Activated B cell treated with CpG ODN at 0.5 μM for 24 hours (primary cell): ENCODE measurements at regions not wholly inside any gene's neighbourhood (a gene's known extent, or its start where the extent isn't known, plus 50 kb on each side); places are given as distances from the start of the nearest gene placed in this dataset.

Experiments
- ATAC-seq: fragments of 200-7000 bp; cut with Tn5 transposase; one replicate; pipeline ENCODE4 v1.10.0; 2021; ENCODE audit warnings: low read depth, mild to moderate bottlenecking, moderate library complexity
- CTCF ChIA-PET: fragments of 350-600 bp; sonication (Branson Sonifier 250); formaldehyde crosslinking; loops from one replicate; lab custom pipeline; 2021; ENCODE audit warnings: antibody characterized with exemption; lab: Charles Lee
- POLR2A ChIA-PET: fragments of 350-600 bp; sonication (Branson Sonifier 250); formaldehyde crosslinking; loops from one replicate; lab custom pipeline; 2021; ENCODE audit warnings: antibody characterized with exemption; lab: Charles Lee
- DNase-seq: peaks from one replicate; pipeline ENCODE4 v3.0.0; 2022
- H3K27ac Mint-ChIP-seq: one replicate; pipeline ENCODE4 v1.8.0; 2020; ENCODE audit warnings: mixed read lengths
- H3K27me3 Mint-ChIP-seq: one replicate; pipeline ENCODE4 v1.8.0; 2021; ENCODE audit warnings: mixed read lengths
- H3K36me3 Mint-ChIP-seq: one replicate; pipeline ENCODE4 v1.8.0; 2021; ENCODE audit warnings: low read depth, mixed read lengths
- H3K4me1 Mint-ChIP-seq: one replicate; pipeline ENCODE4 v1.8.0; 2021; ENCODE audit warnings: mixed read lengths
- H3K4me3 Mint-ChIP-seq: one replicate; pipeline ENCODE4 v1.8.0; 2020; ENCODE audit warnings: mild to moderate bottlenecking, mixed read lengths
- H3K9me3 Mint-ChIP-seq: one replicate; pipeline ENCODE4 v1.8.0; 2020; ENCODE audit warnings: mixed read lengths
- intact Hi-C: fragments of 100-400 bp; cut with micrococcal nuclease; formaldehyde crosslinking; loops from one replicate; pipeline ENCODE4 v1.15.1; 2024
- TF ChIP-seq, protein P1 (sequence below): fragments of 200-600 bp; IDR thresholded peaks from one replicate; pipeline ENCODE4 v1.8.0; 2022; ENCODE audit warnings: antibody characterized with exemption, mild to moderate bottlenecking

- Mint-ChIP-seq H3K4me3 (no peak overlapping the region), H3K4me1 (no peaks in the 10 kb centered on the region), H3K27ac (no peak overlapping the region), H3K27me3 (no peaks in the 10 kb centered on the region), H3K9me3 (peaks cover 6% of the 10 kb centered on the region), H3K36me3 (no peaks in the 10 kb centered on the region)
- intact Hi-C loops: no loop called here
- ChIA-PET CTCF (no interaction called here), POLR2A (no interaction called here)
- TF ChIP-seq, protein P1, sequence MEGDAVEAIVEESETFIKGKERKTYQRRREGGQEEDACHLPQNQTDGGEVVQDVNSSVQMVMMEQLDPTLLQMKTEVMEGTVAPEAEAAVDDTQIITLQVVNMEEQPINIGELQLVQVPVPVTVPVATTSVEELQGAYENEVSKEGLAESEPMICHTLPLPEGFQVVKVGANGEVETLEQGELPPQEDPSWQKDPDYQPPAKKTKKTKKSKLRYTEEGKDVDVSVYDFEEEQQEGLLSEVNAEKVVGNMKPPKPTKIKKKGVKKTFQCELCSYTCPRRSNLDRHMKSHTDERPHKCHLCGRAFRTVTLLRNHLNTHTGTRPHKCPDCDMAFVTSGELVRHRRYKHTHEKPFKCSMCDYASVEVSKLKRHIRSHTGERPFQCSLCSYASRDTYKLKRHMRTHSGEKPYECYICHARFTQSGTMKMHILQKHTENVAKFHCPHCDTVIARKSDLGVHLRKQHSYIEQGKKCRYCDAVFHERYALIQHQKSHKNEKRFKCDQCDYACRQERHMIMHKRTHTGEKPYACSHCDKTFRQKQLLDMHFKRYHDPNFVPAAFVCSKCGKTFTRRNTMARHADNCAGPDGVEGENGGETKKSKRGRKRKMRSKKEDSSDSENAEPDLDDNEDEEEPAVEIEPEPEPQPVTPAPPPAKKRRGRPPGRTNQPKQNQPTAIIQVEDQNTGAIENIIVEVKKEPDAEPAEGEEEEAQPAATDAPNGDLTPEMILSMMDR: no peak
- ATAC-seq (no peak), DNase-seq (no peak)
Observed at GRCh38 chr4:125527681-125528080, 212.9 kb downstream of the FAT4 start.

DNA sequence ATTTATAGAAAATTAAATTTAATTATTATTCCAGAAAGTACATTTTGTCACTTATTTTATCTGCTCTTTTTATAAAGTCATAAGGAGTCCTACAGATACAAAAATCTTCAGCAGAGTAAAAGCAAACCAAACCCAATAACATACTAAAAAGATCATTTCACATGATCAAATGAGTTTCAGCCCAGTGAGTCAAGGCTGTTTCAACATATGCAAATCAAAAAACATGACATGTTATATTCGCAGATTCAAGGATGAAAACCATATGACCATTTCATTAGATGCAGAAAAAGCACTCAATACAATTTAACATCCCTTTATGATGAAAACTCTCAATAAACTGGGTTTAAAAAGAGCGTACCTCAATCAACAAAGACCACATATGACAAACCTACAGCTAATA is 214.3 kb downstream of the FAT4 start:
- TF ChIP-seq, protein P1: no peak
- Mint-ChIP-seq H3K27ac (no peak overlapping the region), H3K4me3 (no peak overlapping the region), H3K36me3 (no peaks in the 10 kb centered on the region), H3K4me1 (no peaks in the 10 kb centered on the region), H3K9me3 (peaks cover 5% of the 10 kb centered on the region), H3K27me3 (no peaks in the 10 kb centered on the region)
- ATAC-seq (no peak), DNase-seq (no peak)
- ChIA-PET POLR2A (no interaction called here), CTCF (no interaction called here)
- intact Hi-C loops: no loop called here

GRCh38 chr4:125538670-125539069 is 223.9 kb downstream of the FAT4 start:
- POLR2A ChIA-PET: no interaction called here
- TF ChIP-seq, protein P1: no peak
- Mint-ChIP-seq H3K36me3 (no peaks in the 10 kb centered on the region), H3K27ac (no peak overlapping the region), H3K9me3 (peaks cover 12% of the 10 kb centered on the region), H3K4me3 (no peak overlapping the region), H3K27me3 (no peaks in the 10 kb centered on the region), H3K4me1 (no peaks in the 10 kb centered on the region)
- intact Hi-C loops: no loop called here
- CTCF ChIA-PET: no interaction called here
- ATAC-seq (no peak), DNase-seq (no peak)

DNA sequence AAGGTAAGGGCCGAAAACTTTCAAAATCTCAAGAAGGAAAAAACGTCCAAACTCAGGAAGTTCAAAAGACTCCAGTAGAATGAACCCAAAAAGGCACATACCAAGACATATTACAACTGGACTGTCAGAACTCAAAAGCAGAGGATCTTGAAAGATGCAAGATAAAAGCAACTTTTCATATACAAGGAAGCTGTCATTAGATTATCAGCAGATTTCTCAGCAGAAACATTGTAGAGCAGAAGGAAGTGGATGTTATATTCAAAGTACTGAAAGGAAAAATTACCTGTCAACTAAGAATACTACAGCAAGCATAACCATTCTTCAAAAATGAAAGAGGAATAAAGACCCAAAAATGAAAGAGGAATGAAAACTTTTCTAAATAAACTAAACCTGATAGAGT is 224.9 kb downstream of the FAT4 start:
- ATAC-seq (no peak), DNase-seq (no peak)
- CTCF ChIA-PET: no interaction called here
- no peaks in the 10 kb centered on the region for H3K27me3 Mint-ChIP-seq
- POLR2A ChIA-PET: no interaction called here
- no peaks in the 10 kb centered on the region for H3K36me3 Mint-ChIP-seq
- intact Hi-C loops: no loop called here
- H3K9me3 Mint-ChIP-seq: peaks cover 12% of the 10 kb centered on the region
- TF ChIP-seq, protein P1: no peak
- H3K4me3 Mint-ChIP-seq: no peak overlapping the region
- H3K27ac Mint-ChIP-seq: no peak overlapping the region
- no peaks in the 10 kb centered on the region for H3K4me1 Mint-ChIP-seq

DNA sequence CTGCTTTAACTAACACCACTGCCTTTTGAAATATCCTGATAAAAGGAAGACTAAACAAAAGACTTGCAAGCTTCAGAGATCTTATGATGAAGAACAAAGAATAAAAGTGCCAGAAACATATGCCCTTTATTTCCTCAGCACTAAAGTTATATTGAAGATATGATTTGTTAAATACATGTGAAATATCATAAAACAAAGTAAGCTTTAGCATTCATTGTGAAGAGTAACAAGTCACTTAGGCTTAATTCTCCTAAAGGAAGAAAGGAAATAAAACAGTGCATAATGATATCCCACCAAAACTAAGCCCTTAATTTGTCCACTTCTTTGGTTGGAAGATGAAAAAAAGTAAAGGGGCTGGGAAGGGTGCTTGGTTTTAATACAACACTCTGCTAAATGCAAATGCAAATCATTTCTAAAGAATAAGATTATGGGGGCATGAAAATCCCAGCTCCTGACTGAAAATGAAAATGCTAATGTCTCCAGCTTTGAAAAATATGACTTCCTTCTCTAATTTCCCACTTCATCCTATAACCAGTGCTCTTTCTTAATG is 227.2 kb downstream of the FAT4 start:
- Mint-ChIP-seq H3K9me3 (peaks cover 12% of the 10 kb centered on the region), H3K36me3 (no peaks in the 10 kb centered on the region), H3K27ac (no peak overlapping the region), H3K27me3 (no peaks in the 10 kb centered on the region), H3K4me1 (no peaks in the 10 kb centered on the region), H3K4me3 (no peak overlapping the region)
- intact Hi-C loops: no loop called here
- DNase-seq (no peak), ATAC-seq (no peak)
- POLR2A ChIA-PET: no interaction called here
- TF ChIP-seq, protein P1: no peak
- CTCF ChIA-PET: no interaction called here
